Inferior parietal cortex (tissue), 1 donor: ENCODE measurements at regions not wholly inside any gene's neighbourhood (a gene's known extent, or its start where the extent isn't known, plus 50 kb on each side); places are given as distances from the start of the nearest gene placed in this dataset.

Source experiments
- DNase-seq: peaks from one replicate; pipeline ENCODE4 v3.0.0-alpha.2; 2016; ENCODE audit errors: extremely low spot score

DNA sequence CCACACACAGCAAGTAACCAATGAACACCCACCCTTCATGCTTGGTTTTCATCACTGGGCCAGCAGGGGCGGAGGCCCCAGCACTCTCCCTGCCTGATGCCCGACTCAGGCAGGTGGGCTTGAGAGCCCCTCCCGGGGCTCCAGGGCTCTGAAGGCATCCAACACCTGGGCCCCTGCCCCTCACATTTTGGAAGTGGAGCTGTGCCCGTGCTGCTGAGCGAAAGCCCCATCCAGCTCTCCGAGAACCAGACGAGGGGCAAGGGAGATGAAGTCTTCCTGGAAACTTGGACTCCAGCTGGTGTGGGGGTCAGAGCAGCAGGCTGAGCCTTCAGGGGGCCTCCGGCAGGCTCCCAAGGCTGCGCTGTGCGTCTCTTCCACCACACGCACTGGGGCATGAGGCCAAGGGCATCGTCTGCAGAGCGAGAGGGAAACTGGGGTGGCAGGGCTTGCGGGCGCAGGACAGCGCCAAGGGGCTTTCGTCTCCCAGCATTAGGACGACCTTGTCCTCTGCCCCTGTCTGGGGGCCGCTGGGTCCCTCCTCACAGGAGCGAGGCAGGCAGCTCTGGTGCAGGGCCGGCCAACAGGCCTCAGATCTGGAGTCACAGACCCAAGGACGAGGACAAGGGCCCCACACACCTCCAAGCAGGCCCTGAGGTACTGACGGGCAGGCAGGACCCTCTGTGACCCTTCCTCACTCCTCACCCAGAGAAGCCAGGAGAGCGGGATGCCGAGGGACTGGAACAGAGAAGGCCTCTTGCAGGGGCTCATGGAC, 108.3 kb upstream of the FAM20C start:
- no peak for DNase-seq

DNA sequence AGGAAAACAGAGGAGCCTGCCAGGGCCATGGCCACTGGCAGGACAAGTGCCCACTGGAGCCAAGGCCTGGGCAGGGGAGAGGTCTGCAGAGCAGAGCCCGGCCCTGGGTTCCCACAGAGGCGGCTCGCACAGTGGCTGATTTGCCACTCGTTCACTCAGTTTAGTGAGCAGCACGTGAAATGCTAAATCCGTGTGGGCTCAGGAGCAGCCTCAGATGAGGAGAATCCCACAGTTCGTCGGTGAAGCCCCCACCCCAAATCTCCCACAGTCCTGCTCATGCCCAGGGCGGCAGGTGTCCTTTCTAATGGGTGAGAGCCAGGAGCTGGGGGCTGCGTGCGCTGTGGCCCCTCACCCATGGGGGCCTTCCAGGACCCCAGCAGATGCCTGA, 107.7 kb upstream of the FAM20C start:
- DNase-seq, result no peak

DNA sequence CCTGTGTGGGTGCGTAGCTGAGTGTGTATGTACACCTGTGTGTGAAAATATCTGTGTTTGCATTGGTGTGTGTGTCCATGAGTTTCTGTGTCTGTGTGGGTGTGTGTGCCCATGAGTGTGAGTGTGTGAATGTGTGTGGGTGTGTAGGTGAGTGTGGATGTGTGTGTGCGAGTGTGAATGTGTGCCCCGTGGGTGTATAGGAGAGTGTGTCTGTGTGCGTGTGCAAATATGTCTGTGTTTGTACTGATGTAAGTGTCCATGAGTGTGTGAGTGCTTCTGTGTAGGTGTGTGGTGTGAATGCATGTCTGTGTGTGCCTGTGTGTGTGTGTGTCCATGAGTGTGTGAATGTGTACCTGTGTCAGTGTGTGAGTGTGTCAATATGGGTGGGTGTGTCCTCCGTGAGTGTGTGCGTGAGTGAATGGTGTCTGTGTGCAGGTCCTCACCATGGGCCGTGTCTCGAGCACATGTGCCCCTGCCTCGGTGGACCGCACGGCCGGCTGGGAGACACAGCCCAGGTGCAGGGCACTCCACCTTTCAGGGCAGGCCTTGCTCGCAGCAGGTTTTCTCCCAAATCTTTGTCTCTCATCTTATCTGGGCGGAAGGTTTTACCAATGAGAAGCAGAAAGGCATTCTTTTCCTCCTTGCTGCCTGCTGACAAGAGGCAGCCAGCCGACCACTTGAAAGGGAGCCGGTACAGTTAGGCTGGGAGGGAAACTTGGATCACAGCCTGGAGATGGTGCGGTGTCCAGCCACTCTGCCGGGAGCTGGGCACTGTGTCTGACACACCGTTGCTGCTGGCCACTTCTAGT, 107.1 kb upstream of the FAM20C start:
- DNase-seq, result no peak

DNA sequence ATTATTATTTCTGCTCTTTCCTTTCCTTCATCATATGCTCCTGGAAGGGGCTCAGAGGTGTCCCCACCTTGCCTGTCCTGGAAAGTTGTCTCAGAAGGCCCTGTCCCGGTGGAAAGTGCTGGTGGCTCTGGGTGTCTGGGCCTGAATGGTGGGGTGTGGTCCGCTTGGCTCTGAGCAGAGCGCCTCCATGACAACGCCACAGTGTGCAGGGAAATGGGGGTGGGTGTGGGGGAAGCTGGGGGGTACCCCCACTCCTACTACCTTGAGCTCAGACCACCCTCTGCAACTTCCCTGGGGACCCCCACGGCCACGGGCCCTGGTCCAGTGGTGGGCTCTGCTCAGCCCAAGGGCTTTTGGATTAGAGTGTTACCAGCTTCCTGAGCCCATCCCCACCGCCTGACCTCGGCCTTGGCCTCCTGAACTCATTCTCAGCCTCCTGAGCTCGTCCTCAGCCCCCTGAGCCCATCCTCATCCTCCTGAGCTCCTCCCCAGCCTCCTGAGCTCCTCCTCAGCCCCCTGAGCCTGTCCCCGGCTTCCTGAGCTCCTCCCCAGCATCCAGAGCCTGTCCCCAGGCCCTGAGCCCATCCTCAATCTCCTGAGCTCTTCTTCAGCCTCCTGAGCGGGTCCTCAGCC, 106.4 kb upstream of the FAM20C start:
- DNase-seq, result no peak

DNA sequence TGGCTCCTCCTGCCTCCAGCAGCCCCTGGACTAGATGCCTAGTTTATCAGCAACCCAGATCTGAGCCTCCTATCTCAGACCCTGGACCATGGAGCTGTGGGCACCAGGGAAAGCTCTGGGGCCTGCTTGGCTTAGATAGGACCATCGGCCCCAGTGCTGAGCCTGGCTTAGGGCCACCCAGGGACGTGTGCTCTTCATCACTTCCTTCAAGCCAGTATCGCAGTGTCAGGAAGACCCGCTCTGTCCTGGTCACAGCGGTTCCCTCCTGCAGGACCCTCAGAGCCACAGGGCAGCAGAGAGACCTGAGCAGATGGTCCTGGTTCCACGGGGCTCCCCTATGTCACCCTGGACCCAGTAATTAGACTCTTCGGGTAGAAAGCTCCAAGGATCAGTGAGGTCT, 105.7 kb upstream of the FAM20C start:
- no peak for DNase-seq

DNA sequence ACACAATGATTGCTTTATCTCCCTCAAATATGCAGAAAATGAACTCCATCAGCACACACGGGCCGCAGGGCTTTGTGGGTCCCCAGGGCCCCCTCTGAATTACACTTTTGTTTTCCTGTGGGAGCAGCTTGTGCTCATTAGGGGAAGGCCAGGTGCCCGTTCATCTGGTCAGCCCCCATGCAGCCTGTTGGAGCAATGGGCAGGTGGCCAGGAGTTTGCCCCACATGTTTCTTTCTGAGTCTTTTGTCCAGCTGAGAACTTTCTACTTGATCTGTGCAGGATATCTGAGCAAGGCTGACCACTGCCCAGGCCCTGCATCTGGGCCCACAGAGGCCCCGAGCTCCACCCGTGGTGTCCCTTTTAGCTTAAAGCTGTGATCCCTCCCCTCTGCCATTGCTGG, 105.3 kb upstream of the FAM20C start:
- no peak for DNase-seq

DNA sequence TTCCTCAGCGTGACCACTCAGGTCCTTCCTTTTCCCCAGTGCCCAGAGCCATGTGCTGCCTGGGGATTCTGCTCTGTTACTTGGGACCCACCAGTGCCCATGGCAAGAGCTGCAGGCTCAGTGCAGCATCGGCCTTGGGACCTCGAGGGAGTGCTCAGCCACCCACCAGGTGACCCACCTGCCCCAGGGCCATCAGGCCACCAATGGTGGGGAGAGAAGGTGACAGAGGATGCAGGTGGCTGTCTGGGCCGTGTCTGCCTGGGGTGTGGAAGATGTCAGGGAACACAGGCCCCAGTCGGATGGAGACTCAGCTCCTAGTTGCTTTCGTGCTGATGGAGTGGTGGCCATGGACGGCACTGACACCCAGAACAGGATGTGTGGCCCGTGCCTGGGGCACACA, 104.7 kb upstream of the FAM20C start:
- no peak for DNase-seq

DNA sequence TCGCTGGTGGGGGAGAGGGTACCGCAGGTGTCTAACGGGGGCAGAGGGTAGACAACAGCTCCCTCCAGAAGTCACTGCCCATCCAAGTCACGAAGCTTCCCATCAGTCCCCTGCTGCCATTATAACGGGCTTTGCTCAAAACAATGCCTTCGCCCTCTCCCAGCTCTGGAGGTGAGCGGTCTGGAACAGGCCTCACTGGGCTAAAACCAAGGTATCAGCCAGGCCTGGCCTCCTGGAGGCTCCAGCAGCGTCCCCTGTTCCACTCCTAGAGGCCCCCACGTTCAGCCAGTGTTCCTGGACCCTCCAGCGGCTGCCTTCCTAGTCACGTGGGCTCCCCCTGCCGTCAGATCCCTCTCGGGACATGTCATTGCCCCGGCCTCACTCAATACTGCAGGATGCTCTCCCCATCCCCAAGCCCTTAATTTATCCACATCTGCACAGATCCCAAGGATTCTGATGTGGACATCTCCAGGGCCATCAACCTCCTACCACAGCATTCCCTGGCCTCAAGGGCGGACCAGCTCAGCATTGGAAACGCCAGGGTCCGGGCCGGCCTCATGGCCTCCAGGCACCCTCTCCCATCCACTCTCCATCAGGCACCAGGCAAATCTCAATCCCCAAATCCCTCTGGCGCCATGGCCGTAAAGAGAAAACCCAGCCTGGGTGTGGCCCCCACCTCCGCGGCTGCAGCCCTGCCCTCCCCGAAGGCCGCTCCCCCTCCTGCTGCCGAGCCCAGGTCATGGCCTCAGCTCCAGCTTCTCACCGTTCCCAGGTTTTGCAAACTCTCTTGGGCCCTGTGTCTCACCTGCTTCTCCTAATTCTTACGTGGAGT, 104.1 kb upstream of the FAM20C start:
- no peak for DNase-seq

DNA sequence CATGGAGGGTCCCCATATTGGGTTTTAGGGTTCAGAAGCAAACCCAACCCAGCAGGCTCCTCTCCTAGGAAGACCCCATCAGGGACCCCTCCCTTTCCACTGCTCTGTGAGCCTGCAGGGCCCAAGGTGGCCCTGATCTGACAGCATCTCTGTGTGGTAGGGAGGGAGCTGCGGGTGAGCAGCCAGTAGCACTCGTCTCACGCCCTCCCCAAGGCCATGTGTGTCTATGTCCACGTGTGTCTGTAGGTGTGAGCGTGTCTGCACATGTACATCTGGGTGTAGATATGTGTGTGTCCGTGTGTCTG, 103.5 kb upstream of the FAM20C start:
- DNase-seq, result no peak

DNA sequence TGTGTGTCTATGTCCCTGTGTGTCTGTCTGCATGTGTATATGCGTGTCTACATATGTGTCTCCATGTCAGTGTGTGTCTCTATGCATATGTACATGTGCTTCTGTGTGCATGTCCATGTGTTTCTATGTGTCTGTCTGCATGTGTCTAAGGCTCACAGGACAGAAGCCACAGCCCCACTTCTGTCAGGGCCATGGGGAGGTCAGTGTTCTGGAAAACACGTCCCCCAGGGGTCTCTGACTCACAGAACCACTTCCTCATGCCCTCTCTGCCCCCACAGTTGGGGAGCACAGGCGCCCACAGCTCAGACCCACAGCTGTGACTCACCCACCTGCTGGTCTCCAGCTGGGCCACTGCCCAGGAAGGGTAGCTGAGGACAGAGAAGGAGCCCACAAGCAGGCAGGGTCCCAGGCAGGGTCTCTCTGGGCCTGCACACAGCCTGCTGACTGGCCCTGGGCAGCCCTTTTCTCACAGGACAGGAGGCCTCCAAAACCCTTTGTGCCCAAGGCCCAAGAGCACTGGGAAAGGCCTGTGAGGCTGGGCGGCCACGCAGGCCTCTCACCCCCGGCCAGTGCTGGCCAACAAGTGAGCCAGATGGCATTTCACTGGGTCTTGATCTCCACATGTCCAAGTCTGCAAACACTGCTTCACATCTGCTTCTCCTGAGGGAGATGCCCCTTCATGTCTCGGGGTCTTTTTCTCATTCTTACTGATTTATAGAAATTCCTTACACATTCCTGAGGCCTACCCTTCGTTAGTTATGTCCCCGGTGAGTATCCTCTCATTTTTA, 102.9 kb upstream of the FAM20C start:
- DNase-seq, result no peak

DNA sequence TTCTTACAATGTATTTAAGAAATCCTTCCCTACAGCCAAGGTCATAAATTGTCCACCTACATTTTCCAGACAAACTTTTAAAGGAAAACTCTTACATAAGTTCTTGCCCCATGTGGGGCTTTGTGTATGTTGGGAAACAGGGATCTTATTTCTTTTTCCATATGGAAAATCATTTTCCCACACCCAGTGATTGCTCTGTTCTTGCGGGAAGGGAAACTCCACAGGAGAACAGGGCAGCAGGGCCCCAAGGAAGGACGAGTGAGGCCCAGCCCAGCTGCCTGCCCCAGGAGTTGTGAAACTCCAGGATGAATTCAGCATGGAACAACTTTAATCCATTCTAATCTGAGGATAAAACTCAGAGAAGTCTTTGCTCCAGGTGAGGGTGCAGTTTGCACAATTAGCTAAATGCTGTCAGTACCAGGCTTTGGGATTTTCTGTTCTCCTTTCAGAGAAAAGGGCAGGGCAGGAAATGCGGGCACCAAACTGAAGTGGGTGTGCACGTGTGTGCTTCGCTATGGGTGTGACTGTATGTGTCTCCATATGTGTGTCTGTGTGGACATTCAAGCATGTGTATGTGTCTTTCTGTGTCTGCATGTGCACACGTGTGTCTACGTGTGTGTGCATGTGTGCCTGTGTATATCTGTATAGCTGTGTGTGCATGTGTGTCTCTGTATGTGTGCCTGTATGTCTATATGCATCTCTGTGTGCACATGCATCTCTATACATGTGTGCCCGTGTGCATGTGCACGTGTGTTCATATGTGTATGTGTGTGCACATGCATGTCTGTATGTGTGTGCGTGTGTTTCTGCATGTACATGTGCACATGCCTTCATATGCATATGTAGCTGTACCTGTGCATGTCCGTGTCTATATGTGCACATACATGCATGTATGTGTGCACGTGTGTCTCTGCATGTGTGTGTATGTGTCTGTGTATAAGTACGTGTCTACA, 102.0 kb upstream of the FAM20C start:
- DNase-seq, result no peak

DNA sequence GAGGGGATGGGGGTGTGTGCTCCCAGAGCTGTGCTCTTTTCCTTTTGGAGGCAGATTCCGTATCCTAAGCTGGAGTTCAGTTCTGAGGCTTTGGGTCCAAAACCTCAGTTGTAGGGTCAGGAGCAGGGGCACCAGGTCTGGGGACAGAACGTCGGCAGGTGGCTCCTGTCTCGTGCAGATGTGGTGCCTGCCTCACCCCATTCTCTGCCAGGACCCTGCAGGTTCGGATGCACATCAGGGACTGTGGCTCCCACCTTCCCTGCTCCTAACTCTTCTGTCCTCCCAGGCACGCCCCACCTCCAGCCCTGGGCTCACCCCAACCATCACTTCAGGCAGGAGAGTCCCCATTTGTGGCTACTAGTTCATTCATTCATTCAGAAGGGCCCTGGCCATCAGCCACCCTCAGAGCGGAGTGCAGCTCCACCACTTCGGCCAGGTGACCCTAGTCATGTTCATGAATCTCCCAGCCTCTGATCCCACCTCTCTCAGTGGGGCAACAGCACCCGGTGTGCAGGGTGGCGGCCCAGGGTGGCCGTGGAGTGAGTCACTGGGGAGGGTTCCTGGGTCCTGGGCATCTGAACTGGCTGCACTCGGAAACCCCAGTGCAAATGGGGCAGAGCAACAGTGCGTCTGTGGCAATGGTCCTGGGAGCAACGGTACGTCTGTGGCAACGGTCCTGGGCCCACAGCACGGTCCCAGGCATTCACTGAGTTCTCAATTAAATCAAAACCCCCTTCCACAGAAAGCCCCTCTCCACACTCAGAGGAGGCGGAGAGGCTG, 100.8 kb upstream of the FAM20C start:
- DNase-seq, result no peak

DNA sequence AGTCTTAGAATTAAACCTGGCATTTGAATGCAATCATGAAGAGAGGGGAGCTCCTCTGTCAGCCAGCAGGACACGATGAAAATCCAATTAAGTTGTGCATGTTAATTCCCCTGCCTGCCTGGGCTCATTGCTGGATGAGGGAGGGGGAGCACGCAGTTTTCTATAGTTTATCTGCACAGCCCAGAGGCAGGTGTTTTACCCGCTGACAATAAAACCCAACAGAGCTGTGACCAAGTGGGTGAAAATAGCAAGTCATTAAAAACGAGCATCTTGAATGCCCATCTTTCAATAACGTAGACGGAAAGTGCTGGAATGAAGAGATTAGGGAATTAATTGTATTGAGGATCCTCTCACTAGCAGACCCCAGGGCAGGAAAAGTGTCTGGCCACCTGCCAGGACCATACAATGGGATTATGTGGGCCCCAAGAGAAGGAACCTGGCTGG, 100.1 kb upstream of the FAM20C start:
- no peak for DNase-seq

DNA sequence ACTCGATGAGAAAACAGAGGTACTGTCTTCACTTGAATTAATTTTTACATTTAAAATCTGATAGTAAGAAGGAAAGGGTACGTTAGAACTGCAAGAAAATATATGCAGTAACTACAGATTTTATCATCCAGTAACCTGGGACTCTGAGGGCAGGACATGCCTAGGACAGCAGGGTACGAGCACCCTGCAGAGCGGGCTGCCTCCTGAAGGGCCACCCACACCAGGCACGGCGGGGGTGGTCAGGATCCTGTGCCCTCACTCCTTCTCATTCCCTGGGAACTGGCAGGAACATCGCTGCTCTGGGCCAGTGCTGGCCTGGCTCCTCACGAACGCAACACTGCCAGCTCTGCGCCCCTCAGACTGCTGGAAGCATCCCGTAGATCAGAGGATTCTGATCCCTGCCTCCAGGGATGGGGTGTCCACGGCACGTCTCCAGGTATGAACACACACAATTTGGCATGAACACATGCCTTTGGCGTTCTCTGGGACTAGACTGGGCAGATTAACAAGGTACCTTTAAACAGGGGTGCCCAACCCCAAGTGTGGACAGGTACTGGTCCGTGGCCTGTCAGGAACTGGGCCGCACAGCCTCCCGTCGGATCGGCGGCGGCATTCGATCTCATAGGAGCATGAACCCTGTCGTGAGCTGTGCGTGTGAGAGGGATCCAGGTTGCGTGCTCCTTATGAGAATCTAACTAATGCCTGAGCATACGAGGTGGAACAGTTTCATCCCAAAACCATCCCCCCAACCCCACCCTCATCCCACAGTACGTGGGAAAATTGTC, 99.3 kb upstream of the FAM20C start:
- DNase-seq, result no peak

DNA sequence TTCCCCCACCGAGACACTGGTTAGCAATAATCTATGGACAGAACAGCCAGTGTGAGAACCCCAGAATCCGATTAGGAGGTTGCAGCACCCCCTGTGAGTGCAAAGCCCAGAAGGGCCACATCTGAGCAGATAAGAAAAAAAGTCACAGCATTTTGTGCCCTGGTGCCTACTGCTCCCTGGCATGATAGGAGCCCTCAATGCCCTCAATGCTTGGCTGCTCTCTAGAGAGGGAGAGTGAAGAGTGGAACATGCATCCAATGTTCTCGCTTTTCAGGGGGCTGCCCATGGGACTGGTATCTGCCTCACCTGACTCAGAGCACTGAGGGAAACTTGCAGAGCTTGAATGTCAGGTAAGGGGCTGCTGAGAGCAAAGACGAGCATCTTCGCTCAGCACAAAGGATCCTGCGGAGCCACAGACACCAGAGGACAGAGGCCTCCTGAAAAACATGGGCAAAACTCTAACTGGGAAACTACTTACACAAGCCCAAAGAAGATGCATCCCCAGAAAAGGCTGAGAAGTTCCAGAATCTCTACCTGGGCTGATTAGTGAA, 98.0 kb upstream of the FAM20C start:
- no peak for DNase-seq

DNA sequence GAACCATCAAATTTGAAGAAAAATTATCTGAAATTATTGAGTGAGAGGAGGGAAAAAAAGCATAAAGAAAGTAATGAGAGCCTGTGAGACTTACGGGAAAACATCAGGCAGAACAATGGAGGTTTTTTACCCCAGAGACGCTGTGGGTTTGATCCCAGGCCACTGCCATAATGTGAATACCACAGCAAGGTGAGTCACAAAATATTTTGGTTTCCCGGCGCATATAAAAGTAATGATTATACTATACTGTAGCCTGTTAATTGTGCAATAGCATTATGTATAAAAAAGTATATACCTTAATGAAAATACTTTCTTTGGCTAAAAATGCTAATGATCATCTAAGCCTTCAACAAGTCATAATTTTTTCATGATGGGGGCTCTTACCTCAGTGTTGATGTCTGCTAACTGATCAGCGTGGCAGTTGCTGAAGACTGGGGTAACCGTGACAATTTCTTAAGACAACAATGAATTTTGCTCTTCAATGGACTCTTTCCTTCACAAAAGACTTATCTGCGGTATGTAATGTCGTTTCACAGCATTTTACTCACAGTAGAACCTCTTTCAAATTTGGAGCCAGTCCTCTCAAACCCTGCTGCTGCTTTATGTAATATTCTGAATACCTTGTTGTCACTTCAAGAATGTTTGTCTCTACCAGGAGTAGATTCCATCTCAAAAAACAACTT, 97.0 kb upstream of the FAM20C start:
- DNase-seq, result no peak

DNA sequence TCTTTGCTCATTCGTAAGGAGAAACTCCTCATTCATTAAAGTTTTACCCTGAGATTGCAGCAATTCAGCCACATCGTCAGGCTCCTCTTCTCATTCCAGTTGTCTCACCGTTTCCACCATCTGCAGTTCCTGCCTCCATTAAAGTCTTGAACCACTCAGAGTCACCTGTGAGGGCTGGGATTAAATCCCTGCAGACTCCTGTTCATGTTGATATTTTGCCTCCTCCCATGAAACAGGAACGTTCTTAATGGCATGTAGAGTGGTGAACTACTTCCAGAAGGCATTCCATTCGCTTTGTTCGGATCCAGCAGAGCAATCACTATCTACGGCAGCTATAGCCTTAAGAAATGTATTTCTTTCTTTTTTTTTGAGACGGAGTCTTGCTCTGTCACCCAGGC, 96.5 kb upstream of the FAM20C start:
- no peak for DNase-seq

DNA sequence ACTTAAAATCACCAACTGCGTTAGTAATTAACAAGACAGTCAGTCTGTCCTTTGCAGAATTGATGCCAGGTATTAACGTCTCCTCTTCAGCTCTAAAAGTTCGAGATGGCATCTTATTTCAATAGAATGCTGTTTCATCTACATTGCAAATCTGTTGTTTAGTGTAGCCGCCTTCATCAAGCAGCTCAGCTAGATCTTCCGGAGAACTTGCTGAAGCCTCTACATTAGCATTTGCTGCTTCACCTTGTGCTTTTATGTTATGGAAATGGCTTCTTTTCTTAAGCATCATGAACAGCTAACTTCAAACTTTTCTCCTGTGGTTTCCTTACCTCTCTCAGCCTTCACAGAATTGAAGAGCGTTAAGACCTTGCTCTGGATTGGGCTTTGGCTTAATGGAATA, 95.5 kb upstream of the FAM20C start:
- no peak for DNase-seq
